GM12878 (cell line): ENCODE measurements at regions not wholly inside any gene's neighbourhood (a gene's known extent, or its start where the extent isn't known, plus 50 kb on each side); places are given as distances from the start of the nearest gene placed in this dataset.

Experiments used
- ATAC-seq: fragments of 200-7000 bp; cut with Tn5 transposase; 3 replicates; pipeline ENCODE4 v1.9.1; 2020; ENCODE audit warnings: mild to moderate bottlenecking, moderate library complexity
- BruUV-seq: library from RNA; stranded (reverse); fragments of 400-500 nt; replicated peaks from 2 replicates; lab custom pipeline; 2021; lab: Mats Ljungman, UMichigan
- CTCF ChIA-PET: fragments of 300-600 bp; sonication (Branson Sonifier 250); formaldehyde crosslinking; extraction: SDS; loops from one replicate; lab custom pipeline; 2021; ENCODE audit warnings: inconsistent platforms; lab: Yijun Ruan, JAX
- POLR2A ChIA-PET: fragments of 350-600 bp; formaldehyde crosslinking; extraction: SDS; loops from one replicate; lab custom pipeline; 2021; ENCODE audit warnings: inconsistent platforms; lab: Charles Lee
- RAD21 ChIA-PET: fragments of 300-600 bp; sonication (Branson Sonifier 250); formaldehyde crosslinking; loops from one replicate; lab custom pipeline; 2023; ENCODE audit warnings: antibody characterized with exemption; ENCODE audit not compliant: unreplicated experiment; lab: Charles Lee
- SMC1A ChIA-PET: fragments of 300-600 bp; sonication (Branson Sonifier 250); formaldehyde crosslinking; loops from one replicate; lab custom pipeline; 2023; ENCODE audit not compliant: unreplicated experiment, uncharacterized antibody; lab: Charles Lee
- DNase-seq: peaks from one replicate; pipeline ENCODE4 v3.0.0-alpha.2; 2011; ENCODE audit warnings: low read depth, low spot score
- FAIRE-seq: peaks from 3 replicates; lab custom pipeline; 2011; peaks lifted over from hg19 to GRCh38; lab: Jason Lieb, UNC
- H2AFZ ChIP-seq: 2 replicates; pipeline ENCODE4 v1.6.0; 2011; ENCODE audit warnings: low read depth, low read length, control low read depth; ENCODE audit not compliant: control insufficient read depth
- H3K27ac ChIP-seq: 2 replicates; pipeline ENCODE4 v1.5.1; 2011; ENCODE audit warnings: control low read depth; ENCODE audit not compliant: control insufficient read depth, insufficient read depth
- H3K27me3 ChIP-seq, 2 experiments: replicated peaks in 1 of 2; 2 replicates each; pipeline versions ENCODE4 v1.6.0 to v1.6.1; 2011; ENCODE audit warnings: low read length in 1 of 2; ENCODE audit not compliant: control insufficient read depth in 2 of 2, insufficient read depth in 2 of 2
- H3K36me3 ChIP-seq, 2 experiments: 2 replicates each; pipeline ENCODE4 v1.5.1; 2011; ENCODE audit warnings: low read length in 1 of 2; ENCODE audit not compliant: control insufficient read depth in 2 of 2, insufficient read depth in 2 of 2
- H3K4me1 ChIP-seq: 2 replicates; pipeline ENCODE4 v1.6.1; 2011; ENCODE audit warnings: mild to moderate bottlenecking, low read length, moderate library complexity, mixed read lengths; ENCODE audit not compliant: control insufficient read depth, insufficient read depth
- H3K4me2 ChIP-seq: 2 replicates; pipeline ENCODE4 v1.6.0; 2011; ENCODE audit warnings: control low read depth; ENCODE audit not compliant: control insufficient read depth, insufficient read depth
- H3K4me3 ChIP-seq: fragments of 200-600 bp; sonication (generic); 2 replicates; pipeline ENCODE4 v1.5.1; 2016
- H3K79me2 ChIP-seq: 2 replicates; pipeline ENCODE4 v1.6.0; 2011; ENCODE audit warnings: low read length; ENCODE audit not compliant: control insufficient read depth, insufficient read depth
- H3K9ac ChIP-seq: 2 replicates; pipeline ENCODE4 v1.8.0; 2011; ENCODE audit warnings: low read length, control low read depth, mixed read lengths; ENCODE audit not compliant: control insufficient read depth, insufficient read depth
- H3K9me3 ChIP-seq: replicated peaks from 3 replicates; pipeline ENCODE4 v1.5.1; 2011; ENCODE audit warnings: mild to moderate bottlenecking, low read length; ENCODE audit not compliant: control insufficient read depth, insufficient read depth
- H4K20me1 ChIP-seq: 2 replicates; pipeline ENCODE4 v1.6.0; 2011; ENCODE audit not compliant: control insufficient read depth, insufficient read depth
- EED ChIP-seq: sonication (generic); IDR thresholded peaks from 2 replicates; pipeline ENCODE4 v1.6.1; 2016; ENCODE audit warnings: antibody characterized with exemption, low read depth
- IKZF1 ChIP-seq: fragments of 450-650 bp; conservative IDR thresholded peaks from 2 replicates; pipeline ENCODE4 v1.6.1; 2017; ENCODE audit warnings: antibody characterized with exemption, mild to moderate bottlenecking
- KAT2A ChIP-seq: conservative IDR thresholded peaks from 2 replicates; pipeline ENCODE4 v1.6.1; 2011; ENCODE audit warnings: low read depth, low read length; ENCODE audit not compliant: control insufficient read depth
- KDM1A ChIP-seq: fragments of 200-600 bp; sonication (generic); IDR thresholded peaks from 2 replicates; pipeline ENCODE4 v1.6.1; 2016; ENCODE audit warnings: borderline replicate concordance
- MEF2A ChIP-seq: IDR thresholded peaks from 2 replicates; pipeline ENCODE4 v1.6.1; 2011; ENCODE audit warnings: low read depth, mild to moderate bottlenecking, low read length, moderate library complexity; ENCODE audit not compliant: insufficient read depth
- PAX8 ChIP-seq: fragments of 450-650 bp; IDR thresholded peaks from 2 replicates; pipeline ENCODE4 v1.6.1; 2017; ENCODE audit warnings: mild to moderate bottlenecking, moderate library complexity
- SKIL ChIP-seq: fragments of 450-650 bp; IDR thresholded peaks from 2 replicates; pipeline ENCODE4 v1.6.1; 2017; ENCODE audit warnings: mild to moderate bottlenecking, low read depth, inconsistent platforms; ENCODE audit not compliant: poor library complexity, severe bottlenecking
- SUZ12 ChIP-seq: fragments of 200-600 bp; sonication (generic); IDR thresholded peaks from one replicate; pipeline ENCODE4 v1.6.1; 2018; ENCODE audit warnings: antibody characterized with exemption, mild to moderate bottlenecking; ENCODE audit not compliant: unreplicated experiment
- TAF1 ChIP-seq: IDR thresholded peaks from 2 replicates; pipeline ENCODE4 v1.6.1; 2011; ENCODE audit warnings: mild to moderate bottlenecking, low read depth, low read length, borderline replicate concordance
- YBX1 ChIP-seq: fragments of 450-650 bp; IDR thresholded peaks from 2 replicates; pipeline ENCODE4 v1.6.1; 2016; ENCODE audit warnings: antibody characterized with exemption
- ZBED1 ChIP-seq: IDR thresholded peaks from 2 replicates; pipeline ENCODE4 v1.6.1; 2016; ENCODE audit warnings: borderline replicate concordance
- ZNF24 ChIP-seq: fragments of 450-650 bp; IDR thresholded peaks from 2 replicates; pipeline ENCODE4 v1.6.1; 2017; ENCODE audit warnings: antibody characterized with exemption, mild to moderate bottlenecking
- ZSCAN29 ChIP-seq: fragments of 450-650 bp; IDR thresholded peaks from 2 replicates; pipeline ENCODE4 v1.6.1; 2017; ENCODE audit warnings: mild to moderate bottlenecking, moderate library complexity
- WGBS: methylation state at CpG from one replicate; pipeline ENCODE4 v1.1.6; 2016; ENCODE audit warnings: low lambda C conversion rate; ENCODE audit not compliant: insufficient replicate concordance, insufficient coverage; ENCODE audit errors: missing lambda C conversion rate; 5-methylcytosine and 5-hydroxymethylcytosine counted together
- in situ Hi-C: fragments of 300-500 bp; cut with MboI; formaldehyde crosslinking; loops from 9 replicates; pipeline ENCODE4 v1.14.3; 2018; ENCODE audit warnings: mixed read lengths
- intact Hi-C: fragments of 100-400 bp; cut with micrococcal nuclease; formaldehyde crosslinking; loops from one replicate; pipeline ENCODE4 v1.14.2; 2022; ENCODE audit not compliant: unreplicated experiment
- TF ChIP-seq, protein P1 (sequence below): fragments of 450-650 bp; IDR thresholded peaks from 2 replicates; pipeline ENCODE4 v1.6.1; 2017; ENCODE audit warnings: antibody characterized with exemption, mild to moderate bottlenecking, moderate library complexity

DNA sequence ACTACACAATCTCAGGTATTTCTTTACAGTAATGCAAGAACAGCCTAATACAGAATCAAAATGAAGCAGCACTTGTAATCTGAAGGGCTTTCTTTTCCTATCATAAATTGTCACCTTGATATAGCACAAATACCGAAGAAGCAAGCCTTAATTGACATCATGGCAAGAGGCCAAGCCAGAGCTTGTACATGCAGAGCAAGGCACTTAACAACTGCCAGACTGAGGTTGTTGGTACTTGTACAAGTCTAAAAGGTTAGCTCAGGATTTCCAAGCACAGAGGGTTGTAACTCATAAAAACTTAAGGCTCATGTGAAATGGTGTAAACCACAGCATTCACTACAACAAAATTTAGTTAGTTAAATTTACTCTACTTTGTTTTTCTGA lies 158.8 kb upstream of the SPEF2 start:
- ATAC-seq (no peak), DNase-seq (no peak), FAIRE-seq (no peak)
- ChIA-PET CTCF (no interaction called here), POLR2A (no interaction called here), RAD21 (no interaction called here), SMC1A (interaction anchor here (1.2 kb wide), 1 partner anchor 23 kb away, joined by 3 read pairs; no protein-coding TSS in a partner anchor)
- no peaks in the 10 kb centered on the region for H3K27me3 ChIP-seq
- H3K4me1 ChIP-seq: no peaks in the 10 kb centered on the region
- in situ Hi-C loops (no loop called here), intact Hi-C loops (no loop called here)
- H3K79me2 ChIP-seq: no peaks in the 10 kb centered on the region
- no peaks in the 10 kb centered on the region for H4K20me1 ChIP-seq
- H3K27ac ChIP-seq: no peak overlapping the region
- no peak overlapping the region for H2AFZ ChIP-seq
- no peak overlapping the region for H3K4me2 ChIP-seq
- H3K36me3 ChIP-seq: no peaks in the 10 kb centered on the region
- no peak overlapping the region for H3K4me3 ChIP-seq
- WGBS: 0% methylated on average over 1 of the region's 1 CpG
- no TSS peak for BruUV-seq
- no peak overlapping the region for H3K9ac ChIP-seq
- H3K9me3 ChIP-seq: no peaks in the 10 kb centered on the region
- no peak for TF ChIP-seq ZNF24
- no peak for TF ChIP-seq MEF2A
- TF ChIP-seq SKIL: no peak
- TF ChIP-seq KAT2A: no peak
- TF ChIP-seq PAX8: no peak
- no peak for TF ChIP-seq ZSCAN29
- TF ChIP-seq ZBED1: no peak
- TF ChIP-seq IKZF1: no peak
- TF ChIP-seq KDM1A: no peak
- TF ChIP-seq YBX1: no peak
- TF ChIP-seq SUZ12: no peak
- TF ChIP-seq TAF1: no peak
- TF ChIP-seq, protein P1, sequence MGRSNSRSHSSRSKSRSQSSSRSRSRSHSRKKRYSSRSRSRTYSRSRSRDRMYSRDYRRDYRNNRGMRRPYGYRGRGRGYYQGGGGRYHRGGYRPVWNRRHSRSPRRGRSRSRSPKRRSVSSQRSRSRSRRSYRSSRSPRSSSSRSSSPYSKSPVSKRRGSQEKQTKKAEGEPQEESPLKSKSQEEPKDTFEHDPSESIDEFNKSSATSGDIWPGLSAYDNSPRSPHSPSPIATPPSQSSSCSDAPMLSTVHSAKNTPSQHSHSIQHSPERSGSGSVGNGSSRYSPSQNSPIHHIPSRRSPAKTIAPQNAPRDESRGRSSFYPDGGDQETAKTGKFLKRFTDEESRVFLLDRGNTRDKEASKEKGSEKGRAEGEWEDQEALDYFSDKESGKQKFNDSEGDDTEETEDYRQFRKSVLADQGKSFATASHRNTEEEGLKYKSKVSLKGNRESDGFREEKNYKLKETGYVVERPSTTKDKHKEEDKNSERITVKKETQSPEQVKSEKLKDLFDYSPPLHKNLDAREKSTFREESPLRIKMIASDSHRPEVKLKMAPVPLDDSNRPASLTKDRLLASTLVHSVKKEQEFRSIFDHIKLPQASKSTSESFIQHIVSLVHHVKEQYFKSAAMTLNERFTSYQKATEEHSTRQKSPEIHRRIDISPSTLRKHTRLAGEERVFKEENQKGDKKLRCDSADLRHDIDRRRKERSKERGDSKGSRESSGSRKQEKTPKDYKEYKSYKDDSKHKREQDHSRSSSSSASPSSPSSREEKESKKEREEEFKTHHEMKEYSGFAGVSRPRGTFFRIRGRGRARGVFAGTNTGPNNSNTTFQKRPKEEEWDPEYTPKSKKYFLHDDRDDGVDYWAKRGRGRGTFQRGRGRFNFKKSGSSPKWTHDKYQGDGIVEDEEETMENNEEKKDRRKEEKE: no peak
- no peak for TF ChIP-seq EED
